ENCODE measurements at regions not wholly inside any gene's neighbourhood (a gene's known extent, or its start where the extent isn't known, plus 50 kb on each side); places are given as distances from the start of the nearest gene placed in this dataset.

- no peaks in the 10 kb centered on the region for H4K20me1 ChIP-seq
- H3K4me2 ChIP-seq: no peak overlapping the region
- H3K4me1 ChIP-seq: no peaks in the 10 kb centered on the region
- no peaks in the 10 kb centered on the region for H3K36me3 ChIP-seq
- H3K27me3 ChIP-seq: no peaks in the 10 kb centered on the region
- no peak overlapping the region for H3K27ac ChIP-seq
- TF ChIP-seq Cebpa-rat (IDR thresholded peaks at IDR 0.05): no peak
- H3K4me3 ChIP-seq: no peak overlapping the region
- no peak overlapping the region for H3K9ac ChIP-seq
- H3K9me3 ChIP-seq: peaks cover 6% of the 10 kb centered on the region; the same call in 1 of the 2 replicates
Measured at GRCh38 chr16:52906281-52906680, 146.4 kb downstream of the CHD9NB start.

DNA sequence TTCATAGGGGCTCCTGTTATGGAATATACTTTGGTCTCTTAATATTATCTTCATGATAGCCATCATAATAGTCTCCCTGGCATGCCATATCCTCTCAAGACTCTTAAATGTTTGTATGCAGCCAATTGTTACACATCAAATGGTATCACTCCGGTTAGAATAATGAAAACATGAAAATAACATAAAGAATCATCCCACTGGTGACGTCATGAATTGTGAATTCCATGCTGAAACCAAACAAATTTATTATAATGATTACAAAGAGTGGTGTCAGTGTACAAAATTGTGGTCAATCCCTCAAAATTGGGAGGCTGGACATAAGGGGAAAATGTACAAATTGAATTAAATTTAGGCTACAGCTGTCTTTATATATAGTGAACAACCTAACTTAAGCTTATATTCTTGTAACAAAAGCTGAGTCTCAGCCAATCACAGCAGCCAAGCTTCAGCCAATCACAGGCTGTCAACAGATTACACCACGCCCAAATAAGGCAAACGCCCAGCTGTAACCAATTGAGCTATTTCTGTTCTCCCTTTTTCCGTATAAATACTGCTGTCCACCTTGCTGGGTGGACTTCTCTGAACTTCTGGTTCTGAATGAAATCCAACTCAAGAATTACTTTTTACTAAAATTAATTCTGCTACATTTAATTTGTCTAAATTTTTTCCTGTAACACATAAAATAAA is 156.1 kb downstream of the CHD9NB start:
- Histone ChIP-seq H3K9me3 (no peaks in the 10 kb centered on the region), H3K4me1 (no peaks in the 10 kb centered on the region), H3K4me2 (no peak overlapping the region), H3K9ac (no peak overlapping the region), H3K27ac (no peak overlapping the region), H3K4me3 (no peak overlapping the region), H3K36me3 (no peaks in the 10 kb centered on the region), H4K20me1 (no peaks in the 10 kb centered on the region), H3K27me3 (no peaks in the 10 kb centered on the region)
- TF ChIP-seq Cebpa-rat (IDR thresholded peaks at IDR 0.05): no peak

DNA sequence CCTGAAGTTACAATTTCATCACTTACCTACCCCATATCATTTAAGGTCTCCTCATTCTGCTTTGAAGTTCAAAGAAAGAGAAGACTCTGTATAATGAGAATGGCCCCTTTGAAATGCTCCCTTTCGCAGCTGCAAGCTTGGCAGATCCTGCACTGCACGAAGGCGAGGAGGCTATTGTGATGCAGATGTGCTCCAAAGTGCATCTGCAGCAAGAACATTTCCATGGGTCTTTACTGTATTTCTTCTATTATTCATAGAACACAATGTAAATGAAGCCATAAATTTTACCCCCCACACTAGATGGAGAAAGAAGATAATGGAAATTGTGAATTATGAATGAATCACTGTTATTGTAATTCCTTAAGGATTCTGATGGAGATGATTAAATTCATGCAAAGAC is 178.7 kb downstream of the CHD9NB start:
- Histone ChIP-seq H3K27me3 (no peaks in the 10 kb centered on the region), H4K20me1 (no peaks in the 10 kb centered on the region), H3K36me3 (no peaks in the 10 kb centered on the region), H3K4me3 (no peak overlapping the region), H3K9ac (no peak overlapping the region), H3K9me3 (no peaks in the 10 kb centered on the region), H3K4me2 (no peak overlapping the region), H3K4me1 (no peaks in the 10 kb centered on the region), H3K27ac (no peak overlapping the region)
- TF ChIP-seq Cebpa-rat (IDR thresholded peaks at IDR 0.05): no peak

DNA sequence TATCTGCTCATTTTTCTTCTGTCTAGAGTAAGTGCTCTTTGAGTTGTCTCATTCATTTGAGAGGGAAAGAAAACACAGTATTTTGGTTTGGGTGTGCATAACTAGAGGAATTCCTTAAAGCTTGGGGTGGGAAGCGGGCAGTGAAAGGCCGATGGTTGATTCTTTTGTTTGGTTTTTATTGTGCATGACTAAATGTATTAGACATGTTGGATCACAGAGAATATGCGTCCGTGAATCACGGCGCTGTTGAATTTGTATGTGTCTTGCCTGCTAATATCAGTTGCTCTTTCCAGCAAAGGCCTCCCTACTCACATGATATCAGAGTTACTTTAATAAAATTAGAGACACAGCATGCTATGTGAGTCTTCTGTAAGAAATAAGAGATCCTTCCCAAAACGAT is 180.0 kb downstream of the CHD9NB start:
- Histone ChIP-seq H3K27ac (no peak overlapping the region), H3K9ac (no peak overlapping the region), H3K9me3 (no peaks in the 10 kb centered on the region), H3K36me3 (no peaks in the 10 kb centered on the region), H4K20me1 (no peaks in the 10 kb centered on the region), H3K4me2 (no peak overlapping the region), H3K27me3 (no peaks in the 10 kb centered on the region), H3K4me3 (no peak overlapping the region), H3K4me1 (no peaks in the 10 kb centered on the region)
- TF ChIP-seq Cebpa-rat (IDR thresholded peaks at IDR 0.05): no peak

GRCh38 chr16:52871481-52871880 is 181.2 kb downstream of the CHD9NB start:
- H3K4me3 ChIP-seq: no peak overlapping the region
- H3K27me3 ChIP-seq: no peaks in the 10 kb centered on the region
- no peaks in the 10 kb centered on the region for H3K9me3 ChIP-seq
- no peaks in the 10 kb centered on the region for H3K36me3 ChIP-seq
- TF ChIP-seq Cebpa-rat (IDR thresholded peaks at IDR 0.05): no peak
- H3K27ac ChIP-seq: no peak overlapping the region
- H3K4me2 ChIP-seq: no peak overlapping the region
- H3K9ac ChIP-seq: no peak overlapping the region
- no peaks in the 10 kb centered on the region for H3K4me1 ChIP-seq
- no peaks in the 10 kb centered on the region for H4K20me1 ChIP-seq

DNA sequence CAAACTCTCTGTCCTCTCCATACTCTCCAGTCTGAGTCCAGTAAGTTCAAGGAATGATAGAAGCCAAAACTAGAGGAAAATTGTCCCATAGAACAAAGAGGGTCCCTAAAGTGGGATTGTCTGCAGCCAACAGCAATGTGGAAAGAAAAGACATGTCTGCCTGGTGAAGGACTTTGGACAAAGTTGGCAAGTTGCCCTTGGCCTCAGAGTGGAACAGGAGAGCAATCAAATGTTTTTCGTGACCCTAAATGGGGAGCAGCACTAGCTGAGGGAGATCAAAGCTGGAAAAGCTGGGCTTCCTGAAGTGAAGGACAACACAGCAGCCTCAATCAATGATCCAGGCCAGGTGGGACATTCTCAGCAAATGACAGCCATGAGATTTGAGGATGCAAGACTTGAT is 183.5 kb downstream of the CHD9NB start:
- no peaks in the 10 kb centered on the region for H3K36me3 ChIP-seq
- no peak overlapping the region for H3K4me2 ChIP-seq
- H4K20me1 ChIP-seq: no peaks in the 10 kb centered on the region
- no peak overlapping the region for H3K4me3 ChIP-seq
- no peaks in the 10 kb centered on the region for H3K4me1 ChIP-seq
- no peaks in the 10 kb centered on the region for H3K27me3 ChIP-seq
- no peak for TF ChIP-seq Cebpa-rat (IDR thresholded peaks at IDR 0.05)
- no peak overlapping the region for H3K27ac ChIP-seq
- no peak overlapping the region for H3K9ac ChIP-seq
- H3K9me3 ChIP-seq: no peaks in the 10 kb centered on the region

DNA sequence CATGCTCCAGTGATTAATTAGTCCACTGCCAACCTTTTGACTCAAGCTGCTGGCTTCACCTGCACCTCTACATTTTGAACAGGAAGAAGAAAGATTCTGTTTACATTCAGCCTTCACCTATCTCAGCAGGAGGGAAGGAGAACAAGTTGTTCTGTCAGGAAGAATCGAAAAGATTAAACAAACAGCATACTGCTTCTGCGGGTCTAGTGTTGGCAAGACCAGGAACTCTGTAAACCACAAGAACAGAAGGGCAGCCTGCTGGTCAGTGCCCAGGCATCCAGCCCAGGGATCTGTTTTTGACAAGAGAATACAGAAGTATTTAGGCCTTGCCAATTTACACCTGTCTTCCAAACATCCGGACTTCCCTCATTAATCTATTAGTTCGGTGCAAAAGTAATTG is 189.7 kb downstream of the CHD9NB start:
- Histone ChIP-seq H3K36me3 (no peaks in the 10 kb centered on the region), H3K4me3 (no peak overlapping the region), H3K9ac (no peak overlapping the region), H3K4me2 (no peak overlapping the region), H3K9me3 (no peaks in the 10 kb centered on the region), H3K4me1 (no peaks in the 10 kb centered on the region), H3K27ac (no peak overlapping the region), H3K27me3 (no peaks in the 10 kb centered on the region), H4K20me1 (no peaks in the 10 kb centered on the region)
- no peak for TF ChIP-seq Cebpa-rat (IDR thresholded peaks at IDR 0.05)

DNA sequence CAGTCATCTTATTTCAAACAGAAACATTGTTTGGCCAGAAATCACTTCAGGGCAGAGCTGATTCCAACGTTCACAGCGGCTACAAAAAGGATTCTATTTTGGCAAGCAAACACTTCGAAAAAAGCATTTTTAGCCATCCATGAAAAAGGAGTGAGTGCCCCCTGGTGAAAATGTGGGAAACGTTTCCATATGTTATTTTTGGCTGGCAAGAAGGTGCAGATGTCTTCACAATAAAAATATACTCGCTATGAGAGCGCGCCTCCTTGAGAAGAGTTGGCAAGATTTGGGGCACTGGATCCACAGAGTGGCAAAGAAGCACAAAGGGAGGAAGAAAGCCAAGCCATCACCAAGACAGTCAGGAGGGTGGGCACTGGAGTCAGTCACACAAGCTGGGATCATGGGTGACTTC is 191.1 kb downstream of the CHD9NB start:
- no peak overlapping the region for H3K9ac ChIP-seq
- TF ChIP-seq Cebpa-rat (IDR thresholded peaks at IDR 0.05): no peak
- H3K36me3 ChIP-seq: no peaks in the 10 kb centered on the region
- H3K4me2 ChIP-seq: no peak overlapping the region
- no peak overlapping the region for H3K27ac ChIP-seq
- H3K4me1 ChIP-seq: no peaks in the 10 kb centered on the region
- no peaks in the 10 kb centered on the region for H4K20me1 ChIP-seq
- H3K9me3 ChIP-seq: no peaks in the 10 kb centered on the region
- H3K4me3 ChIP-seq: no peak overlapping the region
- no peaks in the 10 kb centered on the region for H3K27me3 ChIP-seq

DNA sequence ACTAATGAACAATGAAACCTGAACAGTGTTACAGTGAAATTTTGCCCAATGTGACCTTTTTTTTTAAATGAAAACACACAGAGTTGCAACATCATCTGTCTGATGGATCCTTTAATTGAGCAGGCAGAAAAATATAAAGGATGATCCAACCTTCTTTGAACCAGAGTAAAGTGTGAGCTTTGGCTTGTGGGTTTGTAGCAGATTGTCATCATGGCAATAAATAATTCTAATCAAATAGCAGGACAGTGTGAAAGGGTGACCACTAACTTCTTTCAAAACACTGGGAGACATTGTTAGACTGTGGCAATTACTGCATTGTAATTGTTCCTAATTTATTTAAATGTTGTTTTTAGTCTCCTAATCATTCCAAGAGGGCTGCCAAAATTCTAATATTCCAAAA is 197.2 kb downstream of the CHD9NB start:
- no peak for TF ChIP-seq Cebpa-rat (IDR thresholded peaks at IDR 0.05)
- Histone ChIP-seq H3K36me3 (no peaks in the 10 kb centered on the region), H3K9ac (no peak overlapping the region), H3K4me3 (no peak overlapping the region), H3K9me3 (peaks cover 28% of the 10 kb centered on the region), H3K4me1 (no peaks in the 10 kb centered on the region), H3K27ac (no peak overlapping the region), H3K27me3 (no peaks in the 10 kb centered on the region), H3K4me2 (no peak overlapping the region), H4K20me1 (no peaks in the 10 kb centered on the region)

GRCh38 chr16:52852978-52853377 is 199.7 kb downstream of the CHD9NB start:
- Histone ChIP-seq H3K9me3 (peaks cover 31% of the 10 kb centered on the region), H3K4me1 (no peaks in the 10 kb centered on the region), H3K36me3 (no peaks in the 10 kb centered on the region), H3K4me3 (no peak overlapping the region), H4K20me1 (no peaks in the 10 kb centered on the region), H3K27me3 (no peaks in the 10 kb centered on the region), H3K27ac (no peak overlapping the region), H3K9ac (no peak overlapping the region), H3K4me2 (no peak overlapping the region)
- TF ChIP-seq Cebpa-rat (IDR thresholded peaks at IDR 0.05): no peak

DNA sequence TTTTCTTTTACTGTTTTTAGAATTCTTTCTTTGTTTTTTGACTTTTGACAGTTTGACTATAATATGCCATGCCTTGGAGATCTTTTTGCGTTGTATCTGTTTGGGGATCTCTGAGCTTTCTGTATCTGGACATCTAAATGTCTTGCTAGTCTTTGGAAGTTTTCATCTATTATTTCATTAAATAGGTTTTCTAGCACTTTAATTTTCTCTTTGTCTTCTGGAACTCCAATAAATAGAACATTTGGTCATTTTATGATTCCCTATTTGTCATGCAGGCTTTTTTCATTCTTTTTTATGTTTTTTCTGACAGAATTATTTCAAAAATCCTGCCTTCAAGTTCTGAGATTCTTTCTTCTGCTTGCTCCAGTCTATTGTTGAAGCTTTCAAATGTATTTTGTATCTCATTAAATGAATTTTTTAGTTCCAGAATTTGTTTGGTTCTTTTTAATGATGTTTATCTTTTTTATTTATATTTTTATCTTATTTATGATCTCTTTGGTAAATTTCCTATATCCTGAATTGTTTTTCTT is 201.4 kb downstream of the CHD9NB start:
- no peak overlapping the region for H3K9ac ChIP-seq
- no peaks in the 10 kb centered on the region for H4K20me1 ChIP-seq
- no peaks in the 10 kb centered on the region for H3K27me3 ChIP-seq
- no peak overlapping the region for H3K4me2 ChIP-seq
- H3K27ac ChIP-seq: no peak overlapping the region
- no peaks in the 10 kb centered on the region for H3K4me1 ChIP-seq
- no peak overlapping the region for H3K4me3 ChIP-seq
- H3K36me3 ChIP-seq: no peaks in the 10 kb centered on the region
- H3K9me3 ChIP-seq: peaks cover 38% of the 10 kb centered on the region
- TF ChIP-seq Cebpa-rat (IDR thresholded peaks at IDR 0.05): no peak
